H9 (cell line): ENCODE measurements at regions not wholly inside any gene's neighbourhood (a gene's known extent, or its start where the extent isn't known, plus 50 kb on each side); places are given as distances from the start of the nearest gene placed in this dataset.

Experiments
- DNase-seq: peaks from one replicate; pipeline ENCODE4 v3.0.0-alpha.2; 2017
- H2AFZ ChIP-seq: one replicate; pipeline ENCODE4 v1.6.1; 2013; ENCODE audit warnings: mild to moderate bottlenecking, low read length, control low read depth, moderate library complexity
- H2AK5ac ChIP-seq: 2 replicates; pipeline ENCODE4 v1.6.1; 2013; ENCODE audit warnings: low read length, control low read depth, mixed read lengths; ENCODE audit not compliant: insufficient read length
- H2BK120ac ChIP-seq: one replicate; pipeline ENCODE4 v1.6.1; 2013; ENCODE audit warnings: low read depth, mild to moderate bottlenecking, low read length, control low read depth, inconsistent platforms; ENCODE audit not compliant: poor library complexity, severe bottlenecking
- H2BK12ac ChIP-seq: 2 replicates; pipeline ENCODE4 v1.6.1; 2013; ENCODE audit warnings: low read length, control low read depth, mixed read lengths, low read depth; ENCODE audit not compliant: insufficient read length
- H2BK15ac ChIP-seq: 2 replicates; pipeline ENCODE4 v1.6.1; 2013; ENCODE audit warnings: low read depth, low read length, control low read depth
- H2BK20ac ChIP-seq: one replicate; pipeline ENCODE4 v1.6.1; 2013; ENCODE audit warnings: low read depth, mild to moderate bottlenecking, low read length, control low read depth, inconsistent platforms; ENCODE audit not compliant: poor library complexity, severe bottlenecking
- H2BK5ac ChIP-seq: 2 replicates; pipeline ENCODE4 v1.6.1; 2013; ENCODE audit warnings: low read length, control low read depth, mixed read lengths; ENCODE audit not compliant: insufficient read length
- H3K14ac ChIP-seq: 2 replicates; pipeline ENCODE4 v1.6.1; 2013; ENCODE audit warnings: low read length, control low read depth; ENCODE audit not compliant: insufficient read depth
- H3K18ac ChIP-seq: 2 replicates; pipeline ENCODE4 v1.6.1; 2013; ENCODE audit warnings: low read depth, mild to moderate bottlenecking, mixed read lengths, low read length, control low read depth; ENCODE audit not compliant: insufficient read length
- H3K23ac ChIP-seq: 2 replicates; pipeline ENCODE4 v1.6.1; 2013; ENCODE audit warnings: low read length, control low read depth, mixed read lengths, low read depth; ENCODE audit not compliant: insufficient read length
- H3K23me2 ChIP-seq: 2 replicates; pipeline ENCODE4 v1.6.1; 2013; ENCODE audit warnings: low read depth, mild to moderate bottlenecking, mixed read lengths, low read length, control low read depth; ENCODE audit not compliant: insufficient read length, poor library complexity, severe bottlenecking
- H3K27ac ChIP-seq: 2 replicates; pipeline ENCODE4 v1.5.1; 2013; ENCODE audit warnings: low read length, control low read depth, mixed read lengths, low read depth; ENCODE audit not compliant: insufficient read length
- H3K27me3 ChIP-seq: 2 replicates; pipeline ENCODE4 v1.6.1; 2013; ENCODE audit warnings: low read length, control low read depth, inconsistent platforms; ENCODE audit not compliant: insufficient read depth
- H3K4ac ChIP-seq: 2 replicates; pipeline ENCODE4 v1.6.1; 2013; ENCODE audit warnings: low read depth, mild to moderate bottlenecking, control low read depth, inconsistent platforms, low read length, moderate library complexity
- H3K4me1 ChIP-seq: 2 replicates; pipeline ENCODE4 v1.6.1; 2013; ENCODE audit warnings: low read length, control low read depth, inconsistent platforms; ENCODE audit not compliant: insufficient read depth
- H3K4me2 ChIP-seq: 2 replicates; pipeline ENCODE4 v1.6.1; 2013; ENCODE audit warnings: low read length, control low read depth, mixed read lengths; ENCODE audit not compliant: insufficient read length, insufficient read depth
- H3K56ac ChIP-seq: 2 replicates; pipeline ENCODE4 v1.6.1; 2013; ENCODE audit warnings: low read depth, mild to moderate bottlenecking, mixed read lengths, low read length, control low read depth; ENCODE audit not compliant: insufficient read length
- H3K79me1 ChIP-seq: 2 replicates; pipeline ENCODE4 v1.6.1; 2013; ENCODE audit warnings: low read depth, mild to moderate bottlenecking, moderate library complexity, low read length, control low read depth, inconsistent platforms; ENCODE audit not compliant: insufficient read depth, poor library complexity, severe bottlenecking
- H3K79me2 ChIP-seq: 2 replicates; pipeline ENCODE4 v1.6.1; 2013; ENCODE audit warnings: low read length, control low read depth, inconsistent platforms; ENCODE audit not compliant: insufficient read depth
- H3K9ac ChIP-seq: 2 replicates; pipeline ENCODE4 v1.6.1; 2013; ENCODE audit warnings: low read length, control low read depth, mixed read lengths; ENCODE audit not compliant: insufficient read length; ENCODE audit errors: extremely low read depth
- H3K9me3 ChIP-seq: one replicate; pipeline ENCODE4 v1.6.1; 2013; ENCODE audit warnings: low read depth, low read length, inconsistent platforms; ENCODE audit not compliant: control insufficient read depth
- H3T11ph ChIP-seq: one replicate; pipeline ENCODE4 v1.6.1; 2013; ENCODE audit warnings: mild to moderate bottlenecking, low read length, control low read depth, inconsistent platforms
- H4K20me1 ChIP-seq: one replicate; pipeline ENCODE4 v1.6.1; 2013; ENCODE audit not compliant: control insufficient read depth, insufficient read length, insufficient read depth
- H4K5ac ChIP-seq: 2 replicates; pipeline ENCODE4 v1.6.1; 2013; ENCODE audit warnings: low read depth, mild to moderate bottlenecking, mixed read lengths, low read length, control low read depth; ENCODE audit not compliant: insufficient read length
- H4K8ac ChIP-seq: replicated peaks from 2 replicates; pipeline ENCODE4 v1.6.1; 2013; ENCODE audit warnings: low read length, control low read depth, mixed read lengths, low read depth; ENCODE audit not compliant: insufficient read length
- H4K91ac ChIP-seq: 2 replicates; pipeline ENCODE4 v1.6.1; 2013; ENCODE audit warnings: low read depth, mild to moderate bottlenecking, moderate library complexity, mixed read lengths, low read length, control low read depth; ENCODE audit not compliant: insufficient read length
- H3K27ac Mint-ChIP-seq, 3 experiments: 2 replicates in 2 of 3; 3 replicates in 1 of 3; pipeline ENCODE4 v1.8.0; 2020 to 2021; ENCODE audit warnings: mixed read lengths in 3 of 3, mild to moderate bottlenecking in 1 of 3, moderate library complexity in 1 of 3
- H3K27me3 Mint-ChIP-seq: 2 replicates; pipeline ENCODE4 v1.8.0; 2021; ENCODE audit warnings: low read depth, mild to moderate bottlenecking, moderate library complexity, mixed read lengths
- H3K36me3 Mint-ChIP-seq, 3 experiments: 2 replicates in 2 of 3; 3 replicates in 1 of 3; pipeline ENCODE4 v1.8.0; 2020 to 2021; ENCODE audit warnings: low read depth in 3 of 3, mixed read lengths in 3 of 3; ENCODE audit not compliant: insufficient read depth in 1 of 3
- H3K4me1 Mint-ChIP-seq, 2 experiments: 2 replicates each; pipeline ENCODE4 v1.8.0; 2020; ENCODE audit warnings: mixed read lengths in 2 of 2
- H3K4me3 Mint-ChIP-seq, 2 experiments: 2 replicates in 1 of 2; 3 replicates in 1 of 2; pipeline ENCODE4 v1.8.0; 2020 to 2021; ENCODE audit warnings: mild to moderate bottlenecking in 2 of 2, mixed read lengths in 2 of 2, moderate library complexity in 1 of 2
- H3K9me3 Mint-ChIP-seq, 2 experiments: 2 replicates in 1 of 2; 3 replicates in 1 of 2; pipeline ENCODE4 v1.8.0; 2020; ENCODE audit warnings: mild to moderate bottlenecking in 2 of 2, mixed read lengths in 2 of 2, moderate library complexity in 1 of 2
- CTCF ChIP-seq: fragments of 200-600 bp; sonication (generic); conservative IDR thresholded peaks from 3 replicates; pipeline ENCODE4 v1.8.0; 2021; ENCODE audit warnings: antibody characterized with exemption, mild to moderate bottlenecking

DNA sequence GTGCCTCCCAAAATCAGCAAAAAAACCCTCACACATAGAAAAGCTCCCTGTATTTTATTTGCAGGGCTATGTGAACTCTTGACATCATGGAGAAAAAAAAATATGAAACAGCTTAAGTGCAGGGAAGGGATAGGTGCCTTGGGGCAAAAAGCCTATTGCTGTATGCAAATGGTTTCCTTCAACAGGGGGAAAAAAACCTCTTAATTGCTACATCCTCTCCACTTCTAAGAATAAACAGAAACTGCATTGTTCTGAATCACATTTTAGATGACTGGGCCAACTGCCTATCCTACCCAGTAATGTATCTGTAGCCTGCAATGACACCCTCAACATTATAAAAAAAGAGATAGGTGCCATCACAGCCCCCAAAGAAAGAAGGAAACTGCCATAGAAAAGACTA, 229.4 kb upstream of the GALNTL6 start:
- H3K9me3 Mint-ChIP-seq: peaks cover 2 to 3% of the 10 kb centered on the region in 2 experiments; a peak in 3 of 5 replicates
- TF ChIP-seq CTCF: no peak

More for the DNA sequence above, 229.4 kb upstream of the GALNTL6 start:
- Histone ChIP-seq H2BK12ac (no peak overlapping the region), H3K79me1 (no peaks in the 10 kb centered on the region), H2AFZ (no peak overlapping the region), H3K27me3 (no peaks in the 10 kb centered on the region), H3K79me2 (no peaks in the 10 kb centered on the region), H3K4me2 (no peak overlapping the region), H3K9me3 (no peaks in the 10 kb centered on the region), H3K18ac (no peak overlapping the region), H2BK5ac (no peak overlapping the region), H2BK20ac (no peak overlapping the region), H3K23ac (no peak overlapping the region), H3K27ac (no peak overlapping the region), H3K9ac (no peak overlapping the region), H4K91ac (no peak overlapping the region), H3K4ac (no peak overlapping the region), H2BK120ac (no peak overlapping the region), H3K56ac (no peak overlapping the region), H2AK5ac (no peak overlapping the region), H4K20me1 (no peaks in the 10 kb centered on the region), H3T11ph (no peak overlapping the region), H3K4me1 (no peaks in the 10 kb centered on the region), H4K5ac (no peak overlapping the region), H3K23me2 (no peaks in the 10 kb centered on the region), H2BK15ac (no peak overlapping the region), H4K8ac (no peak overlapping the region), H3K14ac (no peak overlapping the region)
- Mint-ChIP-seq H3K4me3 (no peak overlapping the region), H3K27me3 (no peaks in the 10 kb centered on the region), H3K36me3 (peaks cover 0 to 3% (median 2%) of the 10 kb centered on the region in 3 experiments; a peak in 1 of 7 replicates), H3K27ac (no peak overlapping the region), H3K4me1 (peaks cover 7 to 12% of the 10 kb centered on the region in 2 experiments)
- no peak for DNase-seq
